AG09319 (cell line): ENCODE measurements at regions not wholly inside any gene's neighbourhood (a gene's known extent, or its start where the extent isn't known, plus 50 kb on each side); places are given as distances from the start of the nearest gene placed in this dataset.
"Not testable (repeated sequence)": the region's sequence is repeated elsewhere in the genome, so short reads cannot be mapped to it uniquely, and the experiment has no call there.

Experiments used
- DNase-seq: peaks from one replicate; pipeline ENCODE4 v3.0.0-alpha.2; 2010; ENCODE audit warnings: low read depth; ENCODE audit errors: extremely low read depth
- CTCF ChIP-seq: IDR thresholded peaks from 2 replicates; pipeline ENCODE4 v1.5.1; 2011; ENCODE audit warnings: low read depth, mild to moderate bottlenecking, inconsistent platforms, low read length, moderate library complexity

GRCh38 chr14:76292561-76292960 lies 83.4 kb upstream of the ESRRB start:
- no peak for DNase-seq
- TF ChIP-seq CTCF: no peak

GRCh38 chr14:76293221-76293620 lies 82.7 kb upstream of the ESRRB start:
- TF ChIP-seq CTCF: no peak

DNA sequence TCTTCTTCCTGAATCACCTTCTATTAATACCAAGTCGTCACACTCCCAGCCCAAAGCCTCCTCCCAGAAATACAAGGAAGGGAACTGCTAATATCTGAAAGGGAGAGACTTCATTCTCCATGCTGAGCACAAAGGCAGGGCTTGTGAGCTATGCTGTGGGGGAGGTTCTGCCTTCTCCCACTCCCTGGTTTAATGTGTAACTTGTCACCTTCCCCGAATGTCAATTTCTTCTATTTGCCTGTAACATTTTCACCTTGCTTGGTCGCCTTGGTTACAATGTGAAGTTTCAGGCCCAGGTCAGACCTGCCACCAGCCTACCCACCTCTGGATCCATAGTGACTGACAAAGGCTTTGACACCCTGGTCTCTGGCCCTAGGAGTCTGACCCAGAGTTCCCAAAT lies 82.0 kb upstream of the ESRRB start:
- DNase-seq: no peak
- TF ChIP-seq CTCF: no peak

More at GRCh38 chr14:76293221-76293620, 82.7 kb upstream of the ESRRB start:
- no peak for DNase-seq

DNA sequence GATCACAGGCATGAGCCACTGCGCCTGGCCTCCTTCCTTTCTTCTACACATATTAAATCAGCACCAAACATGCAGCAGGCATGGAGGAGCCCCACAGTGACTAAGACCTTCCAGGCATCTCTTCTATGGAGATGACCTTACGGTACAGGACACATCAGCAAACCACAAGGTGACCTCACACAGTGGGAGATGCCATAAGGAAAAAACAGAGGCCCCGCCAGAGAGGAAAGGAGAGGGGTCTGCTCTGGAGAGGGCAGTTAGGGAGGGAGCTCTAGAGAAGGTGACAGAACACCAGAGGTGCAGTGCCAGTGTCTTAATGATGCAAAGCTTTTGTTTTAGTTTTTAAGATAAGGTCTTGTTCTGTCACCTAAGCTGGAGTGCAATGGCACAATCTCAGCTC lies 81.1 kb upstream of the ESRRB start:
- no peak for TF ChIP-seq CTCF
- no peak for DNase-seq

DNA sequence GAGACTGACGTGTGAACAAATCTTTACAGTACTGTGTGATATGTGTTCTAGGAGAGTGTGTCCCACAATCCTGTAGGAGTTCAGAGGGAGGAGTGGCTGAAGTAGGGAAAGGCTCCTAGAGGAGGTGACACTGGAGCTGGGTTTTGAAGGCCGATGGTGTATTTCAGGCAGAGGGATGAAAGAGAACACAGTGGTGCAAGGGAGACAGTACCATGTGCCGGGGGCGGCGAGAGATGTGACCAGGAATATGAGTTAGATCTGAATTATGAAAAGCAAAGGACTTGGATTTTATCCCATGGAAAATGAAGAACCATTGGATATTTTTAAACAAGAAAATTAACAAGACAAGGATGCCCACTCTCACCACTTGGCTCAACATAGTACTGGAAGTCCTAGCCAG lies 77.0 kb upstream of the ESRRB start:
- no peak for DNase-seq
- TF ChIP-seq CTCF: no peak

- not testable (repeated sequence) for DNase-seq
These were observed 72.7 kb upstream of the ESRRB start for GRCh38 chr14:76303188-76303587.

GRCh38 chr14:76304536-76305267 lies 71.2 kb upstream of the ESRRB start:
- no peak for TF ChIP-seq CTCF

GRCh38 chr14:76305268-76305826 lies 70.6 kb upstream of the ESRRB start:
- TF ChIP-seq CTCF: no peak
- no peak for DNase-seq

More at GRCh38 chr14:76304536-76305267, 71.2 kb upstream of the ESRRB start:
- DNase-seq: no peak
